PC-9 (cell line): ENCODE measurements at regions not wholly inside any gene's neighbourhood (a gene's known extent, or its start where the extent isn't known, plus 50 kb on each side); places are given as distances from the start of the nearest gene placed in this dataset.

Experiments used
- BruUV-seq: library from RNA; stranded (reverse); fragments of 400-500 nt; replicated peaks from 2 replicates; lab custom pipeline; 2021; lab: Mats Ljungman, UMichigan
- CTCF ChIA-PET: fragments of 300-600 bp; sonication (Branson Sonifier 250); formaldehyde crosslinking; loops from one replicate; lab custom pipeline; 2022; ENCODE audit warnings: antibody characterized with exemption; lab: Charles Lee
- POLR2A ChIA-PET: fragments of 300-600 bp; sonication (Branson Sonifier 250); formaldehyde crosslinking; loops from one replicate; lab custom pipeline; 2022; ENCODE audit warnings: antibody characterized with exemption; ENCODE audit not compliant: unreplicated experiment; lab: Charles Lee
- DNase-seq, 2 experiments: peaks; one replicate each; pipeline versions ENCODE4 v3.0.0 to v3.0.0-alpha.2; 2015 to 2022; ENCODE audit warnings: mixed read lengths in 1 of 2
- H2AFZ ChIP-seq: fragments of 200-600 bp; sonication (generic); 2 replicates; pipeline ENCODE4 v1.8.1; 2017; ENCODE audit warnings: antibody characterized with exemption
- H3F3A ChIP-seq: fragments of 200-600 bp; sonication (generic); 2 replicates; pipeline ENCODE4 v1.8.1; 2017; ENCODE audit warnings: antibody characterized with exemption, mild to moderate bottlenecking, low read depth; ENCODE audit not compliant: insufficient read depth
- H3K27ac ChIP-seq: fragments of 200-600 bp; sonication (generic); 2 replicates; pipeline ENCODE4 v1.6.1; 2016; ENCODE audit warnings: mixed run types
- H3K27me3 ChIP-seq: fragments of 200-600 bp; sonication (generic); 2 replicates; pipeline ENCODE4 v1.6.1; 2016; ENCODE audit warnings: low read depth, mixed run types; ENCODE audit not compliant: insufficient read depth
- H3K36me3 ChIP-seq: fragments of 200-600 bp; sonication (generic); 2 replicates; pipeline ENCODE4 v1.6.1; 2016; ENCODE audit warnings: low read depth, mixed run types
- H3K4me1 ChIP-seq: fragments of 200-600 bp; sonication (generic); replicated peaks from 2 replicates; pipeline ENCODE4 v1.6.1; 2016; ENCODE audit warnings: mixed run types; ENCODE audit not compliant: insufficient read depth
- H3K4me2 ChIP-seq: fragments of 200-600 bp; sonication (generic); 2 replicates; pipeline ENCODE4 v1.6.1; 2017; ENCODE audit warnings: mixed run types
- H3K4me3 ChIP-seq: fragments of 200-600 bp; sonication (generic); 2 replicates; pipeline ENCODE4 v1.6.1; 2016; ENCODE audit warnings: mixed run types
- H3K79me2 ChIP-seq: fragments of 200-600 bp; sonication (generic); 2 replicates; pipeline ENCODE4 v1.6.1; 2017; ENCODE audit warnings: low read depth, mixed run types
- H3K9me2 ChIP-seq: fragments of 200-600 bp; sonication (generic); 2 replicates; pipeline ENCODE4 v1.8.1; 2017; ENCODE audit warnings: mild to moderate bottlenecking; ENCODE audit not compliant: insufficient read depth
- H3K9me3 ChIP-seq: fragments of 200-600 bp; sonication (generic); 2 replicates; pipeline ENCODE4 v1.8.1; 2016; ENCODE audit warnings: low read depth; ENCODE audit not compliant: insufficient read depth
- H4K20me1 ChIP-seq: fragments of 200-600 bp; sonication (generic); 2 replicates; pipeline ENCODE4 v1.8.1; 2017; ENCODE audit not compliant: insufficient read depth
- CTCF ChIP-seq: fragments of 200-600 bp; sonication (generic); conservative IDR thresholded peaks from 2 replicates; pipeline ENCODE4 v1.6.1; 2017; ENCODE audit warnings: mixed run types, antibody characterized with exemption, mild to moderate bottlenecking, moderate library complexity
- EZH2 ChIP-seq: fragments of 200-600 bp; sonication (generic); IDR thresholded peaks from 2 replicates; pipeline ENCODE4 v1.8.0; 2017; ENCODE audit warnings: antibody characterized with exemption, low read depth
- intact Hi-C: fragments of 100-400 bp; cut with micrococcal nuclease; formaldehyde crosslinking; loops from one replicate; pipeline ENCODE4 v1.10.0; 2022; ENCODE audit not compliant: unreplicated experiment

- no peaks in the 10 kb centered on the region for H3F3A ChIP-seq
- no peaks in the 10 kb centered on the region for H3K9me2 ChIP-seq
- no peak for TF ChIP-seq CTCF
- TF ChIP-seq EZH2 = no peak
- ChIA-PET CTCF (no interaction called here), POLR2A (no interaction called here)
- H3K4me3 ChIP-seq = no peak overlapping the region
- no peak overlapping the region for H3K4me2 ChIP-seq
- H2AFZ ChIP-seq = no peak overlapping the region
- no peaks in the 10 kb centered on the region for H3K27me3 ChIP-seq
- BruUV-seq = no TSS peak
- H4K20me1 ChIP-seq = no peaks in the 10 kb centered on the region
- DNase-seq = no peak
- no peaks in the 10 kb centered on the region for H3K9me3 ChIP-seq
- H3K79me2 ChIP-seq = no peaks in the 10 kb centered on the region
- intact Hi-C loops = no loop called here
- H3K36me3 ChIP-seq = no peaks in the 10 kb centered on the region
- no peaks in the 10 kb centered on the region for H3K4me1 ChIP-seq
- H3K27ac ChIP-seq = no peak overlapping the region
Measured at GRCh38 chr6:924661-925060, 231.7 kb upstream of the EXOC2 start.

GRCh38 chr6:921400-921799, 228.5 kb upstream of the EXOC2 start:
- Histone ChIP-seq H2AFZ (no peak overlapping the region), H3K79me2 (no peaks in the 10 kb centered on the region), H3K9me3 (no peaks in the 10 kb centered on the region), H3F3A (no peaks in the 10 kb centered on the region), H3K27ac (no peak overlapping the region), H3K9me2 (no peaks in the 10 kb centered on the region), H3K4me3 (no peak overlapping the region), H3K27me3 (no peaks in the 10 kb centered on the region), H3K4me1 (no peaks in the 10 kb centered on the region), H4K20me1 (no peaks in the 10 kb centered on the region), H3K4me2 (no peak overlapping the region), H3K36me3 (no peaks in the 10 kb centered on the region)
- ChIA-PET CTCF (no interaction called here), POLR2A (no interaction called here)
- TF ChIP-seq EZH2 (no peak), CTCF (no peak)
- intact Hi-C loops = no loop called here
- no peak for DNase-seq
- BruUV-seq = no TSS peak

- POLR2A ChIA-PET = no interaction called here
- intact Hi-C loops = no loop called here
- Histone ChIP-seq H3K4me1 (no peaks in the 10 kb centered on the region), H3K4me3 (no peak overlapping the region), H4K20me1 (no peaks in the 10 kb centered on the region), H3K4me2 (no peak overlapping the region), H3K27ac (no peak overlapping the region), H3K27me3 (no peaks in the 10 kb centered on the region), H3F3A (no peaks in the 10 kb centered on the region), H3K9me2 (no peaks in the 10 kb centered on the region), H3K9me3 (no peaks in the 10 kb centered on the region), H3K79me2 (no peaks in the 10 kb centered on the region), H2AFZ (no peak overlapping the region), H3K36me3 (no peaks in the 10 kb centered on the region)
- no peak for TF ChIP-seq EZH2
- TF ChIP-seq CTCF = no peak
- no TSS peak for BruUV-seq
- DNase-seq = no peak
- CTCF ChIA-PET = no interaction called here
Measured at GRCh38 chr6:920512-920911, 227.6 kb upstream of the EXOC2 start.
